ENCODE measurements at regions not wholly inside any gene's neighbourhood (a gene's known extent, or its start where the extent isn't known, plus 50 kb on each side); places are given as distances from the start of the nearest gene placed in this dataset.

DNA sequence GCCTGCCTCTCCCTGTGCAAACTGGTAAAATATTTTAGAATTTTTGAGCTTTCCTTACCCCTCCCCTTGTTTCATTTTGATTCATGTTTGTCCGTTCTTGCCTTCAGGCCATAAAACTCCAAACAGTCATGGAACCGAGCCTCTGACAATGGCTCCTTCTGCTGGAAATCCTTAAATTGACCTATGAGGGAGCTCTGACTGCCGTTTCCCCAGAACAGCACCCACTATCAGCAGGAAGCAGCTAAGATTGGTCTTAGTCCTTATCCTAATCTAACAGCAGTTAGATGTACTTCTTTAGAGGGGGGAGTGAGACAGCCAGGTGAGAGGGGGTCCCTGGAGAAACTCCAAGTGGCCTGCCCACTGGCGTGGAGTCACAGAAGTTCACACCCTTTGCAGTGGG, 106.7 kb downstream of the FAM174A start:
- no peaks in the 10 kb centered on the region for H3K36me3 ChIP-seq (ENCODE audit: control insufficient read depth, insufficient read depth, low read length)
- no peak for TF ChIP-seq CTCF (IDR thresholded peaks at IDR 0.05; ENCODE audit: insufficient read depth, low read length, poor library complexity, severe bottlenecking)
- H3K27me3 ChIP-seq (ENCODE audit: control insufficient read depth, insufficient read depth, low read length), result no peaks in the 10 kb centered on the region
- no peak overlapping the region for H3K4me3 ChIP-seq (ENCODE audit: low read depth, low read length)
- DNase-seq (ENCODE audit: low read depth), result no peak

GRCh38 chr5:100643473-100643872, 108.3 kb downstream of the FAM174A start:
- H3K36me3 ChIP-seq (ENCODE audit: control insufficient read depth, insufficient read depth, low read length), result no peaks in the 10 kb centered on the region
- no peak for TF ChIP-seq CTCF (IDR thresholded peaks at IDR 0.05; ENCODE audit: insufficient read depth, low read length, poor library complexity, severe bottlenecking)
- DNase-seq (ENCODE audit: low read depth), result no peak

GRCh38 chr5:100644185-100644584, 109.0 kb downstream of the FAM174A start:
- no peak overlapping the region for H3K4me3 ChIP-seq (ENCODE audit: low read depth, low read length)
- no peaks in the 10 kb centered on the region for H3K36me3 ChIP-seq (ENCODE audit: control insufficient read depth, insufficient read depth, low read length)
- peak; percentile 65 for DNase-seq (ENCODE audit: low read depth)
- H3K27me3 ChIP-seq (ENCODE audit: control insufficient read depth, insufficient read depth, low read length), result no peaks in the 10 kb centered on the region
- TF ChIP-seq CTCF (IDR thresholded peaks at IDR 0.05; ENCODE audit: insufficient read depth, low read length, poor library complexity, severe bottlenecking), result no peak

More at GRCh38 chr5:100643473-100643872, 108.3 kb downstream of the FAM174A start:
- Histone ChIP-seq H3K27me3 (ENCODE audit: control insufficient read depth, insufficient read depth, low read length) (no peaks in the 10 kb centered on the region), H3K4me3 (ENCODE audit: low read depth, low read length) (no peak overlapping the region)

DNA sequence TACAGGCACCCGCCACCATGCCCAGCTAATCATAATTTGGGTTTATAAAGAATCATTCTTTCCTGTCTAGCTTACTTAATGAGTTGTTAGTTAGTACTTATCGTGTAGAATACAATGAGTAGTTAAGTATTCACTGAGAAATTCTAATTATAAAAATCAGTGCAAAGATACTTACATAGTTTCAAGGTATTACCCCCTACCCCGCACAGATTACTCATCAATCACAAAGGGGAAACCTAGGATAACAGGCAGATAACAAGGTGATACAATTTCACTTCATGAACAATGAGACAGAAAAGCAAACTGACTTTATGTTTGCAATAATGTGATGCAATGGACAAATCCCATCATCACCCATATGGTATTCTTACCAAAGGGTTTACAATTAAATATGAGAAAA, 109.6 kb downstream of the FAM174A start:
- Histone ChIP-seq H3K36me3 (ENCODE audit: control insufficient read depth, insufficient read depth, low read length) (no peaks in the 10 kb centered on the region), H3K4me3 (ENCODE audit: low read depth, low read length) (no peak overlapping the region), H3K27me3 (ENCODE audit: control insufficient read depth, insufficient read depth, low read length) (no peaks in the 10 kb centered on the region)
- DNase-seq (ENCODE audit: low read depth), result no peak
- no peak for TF ChIP-seq CTCF (IDR thresholded peaks at IDR 0.05; ENCODE audit: insufficient read depth, low read length, poor library complexity, severe bottlenecking)

DNA sequence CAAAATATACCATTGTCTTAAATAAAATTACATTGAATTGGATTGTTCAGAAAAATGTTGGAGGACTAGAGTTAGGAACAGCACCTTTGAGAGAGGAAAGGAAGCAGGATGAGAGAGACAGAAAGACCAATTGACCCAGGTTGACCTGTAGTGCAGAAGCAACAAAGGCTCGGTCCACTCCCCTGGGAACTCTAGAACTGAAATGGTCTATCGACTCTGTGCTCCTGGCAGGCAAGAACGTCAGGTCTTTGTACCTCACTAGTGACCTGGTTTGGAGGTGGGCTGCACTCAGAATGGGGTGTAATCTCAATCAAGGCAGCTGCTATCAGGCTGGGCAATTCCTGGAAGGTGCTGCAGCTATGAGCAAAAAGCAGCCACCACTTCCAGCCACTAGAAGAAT, 110.8 kb downstream of the FAM174A start:
- Histone ChIP-seq H3K4me3 (ENCODE audit: low read depth, low read length) (no peak overlapping the region), H3K27me3 (ENCODE audit: control insufficient read depth, insufficient read depth, low read length) (no peaks in the 10 kb centered on the region), H3K36me3 (ENCODE audit: control insufficient read depth, insufficient read depth, low read length) (no peaks in the 10 kb centered on the region)
- no peak for TF ChIP-seq CTCF (IDR thresholded peaks at IDR 0.05; ENCODE audit: insufficient read depth, low read length, poor library complexity, severe bottlenecking)
- no peak for DNase-seq (ENCODE audit: low read depth)

GRCh38 chr5:100646691-100647090, 111.5 kb downstream of the FAM174A start:
- DNase-seq (ENCODE audit: low read depth), result no peak
- H3K27me3 ChIP-seq (ENCODE audit: control insufficient read depth, insufficient read depth, low read length), result no peaks in the 10 kb centered on the region
- H3K4me3 ChIP-seq (ENCODE audit: low read depth, low read length), result no peak overlapping the region
- TF ChIP-seq CTCF (IDR thresholded peaks at IDR 0.05; ENCODE audit: insufficient read depth, low read length, poor library complexity, severe bottlenecking), result no peak
- no peaks in the 10 kb centered on the region for H3K36me3 ChIP-seq (ENCODE audit: control insufficient read depth, insufficient read depth, low read length)

Data from kidney epithelial cell (primary cell).